ENCODE measurements at regions not wholly inside any gene's neighbourhood (a gene's known extent, or its start where the extent isn't known, plus 50 kb on each side); places are given as distances from the start of the nearest gene placed in this dataset.

- no peaks in the 10 kb centered on the region for H3K4me1 ChIP-seq (ENCODE audit: control insufficient read depth in 2 of 3, insufficient read depth in 2 of 3, low read depth in 1 of 3, low read length in 3 of 3)
- DNase-seq: no peak
- H3K27ac ChIP-seq (ENCODE audit: low read depth in 2 of 2, low read length in 2 of 2): no peak overlapping the region
- no peaks in the 10 kb centered on the region for H3K36me3 ChIP-seq (ENCODE audit: control insufficient read depth in 2 of 3, insufficient read depth in 3 of 3, low read length in 3 of 3)
- FAIRE-seq: no peak
- H3K27me3 ChIP-seq (ENCODE audit: control insufficient read depth, insufficient read depth, low read length): no peaks in the 10 kb centered on the region
- TF ChIP-seq CTCF (IDR thresholded peaks at IDR 0.05; ENCODE audit: borderline replicate concordance, extremely low read depth, insufficient read depth): no peak
- intact Hi-C loops (cut with DNase I): no loop called here
- no peaks in the 10 kb centered on the region for H3K9me3 ChIP-seq (ENCODE audit: control insufficient read depth in 2 of 3, insufficient read depth in 1 of 3, low read length in 3 of 3)
- H3K4me3 ChIP-seq (ENCODE audit: low read length in 3 of 3): no peak overlapping the region
- H3K9ac ChIP-seq (ENCODE audit: low read length in 3 of 3): no peak overlapping the region
These were observed 323.9 kb downstream of the MZT1 start for GRCh38 chr13:72403396-72404010.

- no peak for DNase-seq
- Histone ChIP-seq H3K4me1 (ENCODE audit: control insufficient read depth in 2 of 3, insufficient read depth in 2 of 3, low read depth in 1 of 3, low read length in 3 of 3) (no peaks in the 10 kb centered on the region), H3K36me3 (ENCODE audit: control insufficient read depth in 2 of 3, insufficient read depth in 3 of 3, low read length in 3 of 3) (no peaks in the 10 kb centered on the region), H3K9ac (ENCODE audit: low read length in 3 of 3) (no peak overlapping the region), H3K9me3 (ENCODE audit: control insufficient read depth in 2 of 3, insufficient read depth in 1 of 3, low read length in 3 of 3) (no peaks in the 10 kb centered on the region), H3K27me3 (ENCODE audit: control insufficient read depth, insufficient read depth, low read length) (no peaks in the 10 kb centered on the region), H3K27ac (ENCODE audit: low read depth in 2 of 2, low read length in 2 of 2) (no peak overlapping the region), H3K4me3 (ENCODE audit: low read length in 3 of 3) (no peak overlapping the region)
- no peak for FAIRE-seq
- intact Hi-C loops (cut with DNase I): no loop called here
- TF ChIP-seq CTCF (IDR thresholded peaks at IDR 0.05; ENCODE audit: borderline replicate concordance, extremely low read depth, insufficient read depth): no peak
These were observed 326.6 kb downstream of the MZT1 start for GRCh38 chr13:72400856-72401255.

- no peak for FAIRE-seq
- no peaks in the 10 kb centered on the region for H3K27me3 ChIP-seq (ENCODE audit: control insufficient read depth, insufficient read depth, low read length)
- H3K36me3 ChIP-seq (ENCODE audit: control insufficient read depth in 2 of 3, insufficient read depth in 3 of 3, low read length in 3 of 3): no peaks in the 10 kb centered on the region
- H3K9ac ChIP-seq (ENCODE audit: low read length in 3 of 3): no peak overlapping the region
- intact Hi-C loops (cut with DNase I): no loop called here
- H3K27ac ChIP-seq (ENCODE audit: low read depth in 2 of 2, low read length in 2 of 2): no peak overlapping the region
- no peak for TF ChIP-seq CTCF (IDR thresholded peaks at IDR 0.05; ENCODE audit: borderline replicate concordance, extremely low read depth, insufficient read depth)
- H3K4me3 ChIP-seq (ENCODE audit: low read length in 3 of 3): no peak overlapping the region
- H3K9me3 ChIP-seq (ENCODE audit: control insufficient read depth in 2 of 3, insufficient read depth in 1 of 3, low read length in 3 of 3): no peaks in the 10 kb centered on the region
- H3K4me1 ChIP-seq (ENCODE audit: control insufficient read depth in 2 of 3, insufficient read depth in 2 of 3, low read depth in 1 of 3, low read length in 3 of 3): no peaks in the 10 kb centered on the region
- DNase-seq: no peak
These were observed 328.1 kb downstream of the MZT1 start for GRCh38 chr13:72399351-72399750.

- DNase-seq (no peak), FAIRE-seq (no peak)
- H3K9ac ChIP-seq (ENCODE audit: low read length in 3 of 3): no peak overlapping the region
- no peaks in the 10 kb centered on the region for H3K36me3 ChIP-seq (ENCODE audit: control insufficient read depth in 2 of 3, insufficient read depth in 3 of 3, low read length in 3 of 3)
- no peaks in the 10 kb centered on the region for H3K27me3 ChIP-seq (ENCODE audit: control insufficient read depth, insufficient read depth, low read length)
- no peak overlapping the region for H3K27ac ChIP-seq (ENCODE audit: low read depth in 2 of 2, low read length in 2 of 2)
- no peak for TF ChIP-seq CTCF (IDR thresholded peaks at IDR 0.05; ENCODE audit: borderline replicate concordance, extremely low read depth, insufficient read depth)
- H3K9me3 ChIP-seq (ENCODE audit: control insufficient read depth in 2 of 3, insufficient read depth in 1 of 3, low read length in 3 of 3): no peaks in the 10 kb centered on the region
- H3K4me1 ChIP-seq (ENCODE audit: control insufficient read depth in 2 of 3, insufficient read depth in 2 of 3, low read depth in 1 of 3, low read length in 3 of 3): no peaks in the 10 kb centered on the region
- intact Hi-C loops (cut with DNase I): no loop called here
- H3K4me3 ChIP-seq (ENCODE audit: low read length in 3 of 3): no peak overlapping the region
These were observed 330.2 kb downstream of the MZT1 start for GRCh38 chr13:72397265-72397664.

All from kidney (tissue), 13 donors.